ENCODE measurements at regions not wholly inside any gene's neighbourhood (a gene's known extent, or its start where the extent isn't known, plus 50 kb on each side); places are given as distances from the start of the nearest gene placed in this dataset.

DNA sequence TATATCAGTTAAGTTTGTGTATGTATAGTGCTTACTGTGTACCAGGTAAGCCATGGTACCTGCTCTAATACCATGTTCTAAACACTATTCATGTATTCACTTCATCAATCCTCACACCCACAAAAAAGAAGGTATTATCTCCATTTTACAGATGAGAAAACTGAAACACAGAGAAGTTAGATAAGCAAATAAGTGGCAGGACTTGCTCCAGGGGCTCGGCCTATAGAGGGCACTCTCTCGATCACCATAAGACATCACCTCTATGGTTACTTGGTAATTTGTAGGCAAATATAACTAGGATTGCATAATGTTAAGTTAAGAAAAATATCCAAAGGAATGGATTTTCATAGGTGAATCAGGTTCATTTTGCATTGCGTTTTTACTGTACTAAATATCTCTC lies 118.1 kb upstream of the FN1 start:
- Histone ChIP-seq H3K36me3 (replicated peaks in 1 of 2; ENCODE audit: control insufficient read depth in 1 of 2, insufficient read depth in 2 of 2, low read length in 1 of 2) (no peaks in the 10 kb centered on the region), H3K27ac (ENCODE audit: low read depth in 2 of 2, low read length in 1 of 2) (peak overlapping the region in 1 of 2 experiments; percentile 80; a peak in 2 of 4 replicates), H4K20me1 (ENCODE audit: insufficient read depth) (no peaks in the 10 kb centered on the region), H3K9me2 (no peaks in the 10 kb centered on the region), H3K4me1 (ENCODE audit: control insufficient read depth in 1 of 2, insufficient read depth in 2 of 2, low read depth in 1 of 2, low read length in 1 of 2) (peaks cover 0 to 15% of the 10 kb centered on the region in 2 experiments; a peak in 3 of 4 replicates), H2AFZ (ENCODE audit: low read depth) (no peak overlapping the region), H3K4me2 (0 out of 2 replicates have a peak overlapping the region, but pooled peaks have one; percentile 18), H3K9me3 (no peaks in the 10 kb centered on the region), H3F3A (replicated peaks; ENCODE audit: insufficient read depth) (peaks cover 16% of the 10 kb centered on the region), H3K79me2 (ENCODE audit: insufficient read depth) (no peaks in the 10 kb centered on the region), H3K27me3 (ENCODE audit: insufficient read depth) (no peaks in the 10 kb centered on the region), H3K4me3 (ENCODE audit: low read depth in 2 of 2, low read length in 1 of 2) (no peak overlapping the region), H3K9ac (no peak overlapping the region)
- no peak for TF ChIP-seq RFX5 (IDR thresholded peaks at IDR 0.05; ENCODE audit: low read length)
- TF ChIP-seq, protein P1, sequence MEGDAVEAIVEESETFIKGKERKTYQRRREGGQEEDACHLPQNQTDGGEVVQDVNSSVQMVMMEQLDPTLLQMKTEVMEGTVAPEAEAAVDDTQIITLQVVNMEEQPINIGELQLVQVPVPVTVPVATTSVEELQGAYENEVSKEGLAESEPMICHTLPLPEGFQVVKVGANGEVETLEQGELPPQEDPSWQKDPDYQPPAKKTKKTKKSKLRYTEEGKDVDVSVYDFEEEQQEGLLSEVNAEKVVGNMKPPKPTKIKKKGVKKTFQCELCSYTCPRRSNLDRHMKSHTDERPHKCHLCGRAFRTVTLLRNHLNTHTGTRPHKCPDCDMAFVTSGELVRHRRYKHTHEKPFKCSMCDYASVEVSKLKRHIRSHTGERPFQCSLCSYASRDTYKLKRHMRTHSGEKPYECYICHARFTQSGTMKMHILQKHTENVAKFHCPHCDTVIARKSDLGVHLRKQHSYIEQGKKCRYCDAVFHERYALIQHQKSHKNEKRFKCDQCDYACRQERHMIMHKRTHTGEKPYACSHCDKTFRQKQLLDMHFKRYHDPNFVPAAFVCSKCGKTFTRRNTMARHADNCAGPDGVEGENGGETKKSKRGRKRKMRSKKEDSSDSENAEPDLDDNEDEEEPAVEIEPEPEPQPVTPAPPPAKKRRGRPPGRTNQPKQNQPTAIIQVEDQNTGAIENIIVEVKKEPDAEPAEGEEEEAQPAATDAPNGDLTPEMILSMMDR (IDR thresholded peaks at IDR 0.05) = peak; percentile 40
- WGBS (ENCODE audit: low lambda C conversion rate) = 93% methylated on average over 3 of the region's 3 CpGs
- POLR2A ChIA-PET = no interaction called here
- CTCF ChIA-PET = interaction anchor here (0.8 kb wide), 1 partner anchor 366 kb away, joined by 3 read pairs; no protein-coding TSS in a partner anchor
- no peak for DNase-seq

GRCh38 chr2:215552144-215552580 lies 116.3 kb upstream of the FN1 start:
- WGBS (ENCODE audit: low lambda C conversion rate) = 89% methylated on average over 4 of the region's 4 CpGs
- POLR2A ChIA-PET = no interaction called here
- Histone ChIP-seq H3K9ac (no peak overlapping the region), H3K79me2 (ENCODE audit: insufficient read depth) (no peaks in the 10 kb centered on the region), H3K27ac (ENCODE audit: low read depth in 2 of 2, low read length in 1 of 2) (no peak overlapping the region), H3K36me3 (replicated peaks in 1 of 2; ENCODE audit: control insufficient read depth in 1 of 2, insufficient read depth in 2 of 2, low read length in 1 of 2) (no peaks in the 10 kb centered on the region), H3F3A (replicated peaks; ENCODE audit: insufficient read depth) (peaks cover 16% of the 10 kb centered on the region), H3K4me3 (ENCODE audit: low read depth in 2 of 2, low read length in 1 of 2) (no peak overlapping the region), H3K9me3 (no peaks in the 10 kb centered on the region), H4K20me1 (ENCODE audit: insufficient read depth) (no peaks in the 10 kb centered on the region), H3K9me2 (no peaks in the 10 kb centered on the region), H2AFZ (ENCODE audit: low read depth) (no peak overlapping the region), H3K27me3 (ENCODE audit: insufficient read depth) (no peaks in the 10 kb centered on the region), H3K4me2 (no peak overlapping the region), H3K4me1 (ENCODE audit: control insufficient read depth in 1 of 2, insufficient read depth in 2 of 2, low read depth in 1 of 2, low read length in 1 of 2) (peaks cover 0 to 20% of the 10 kb centered on the region in 2 experiments; a peak in 3 of 4 replicates)
- CTCF ChIA-PET = no interaction called here
- DNase-seq = no peak
- no peak for TF ChIP-seq SIN3A (IDR thresholded peaks at IDR 0.05; ENCODE audit: borderline replicate concordance, low read depth, low read length)
- TF ChIP-seq NRF1 (IDR thresholded peaks at IDR 0.05; ENCODE audit: low read depth, low read length) = no peak
- TF ChIP-seq GABPA (IDR thresholded peaks at IDR 0.05; ENCODE audit: low read depth) = no peak
- TF ChIP-seq YY1 (IDR thresholded peaks at IDR 0.05; ENCODE audit: low read depth) = no peak

DNA sequence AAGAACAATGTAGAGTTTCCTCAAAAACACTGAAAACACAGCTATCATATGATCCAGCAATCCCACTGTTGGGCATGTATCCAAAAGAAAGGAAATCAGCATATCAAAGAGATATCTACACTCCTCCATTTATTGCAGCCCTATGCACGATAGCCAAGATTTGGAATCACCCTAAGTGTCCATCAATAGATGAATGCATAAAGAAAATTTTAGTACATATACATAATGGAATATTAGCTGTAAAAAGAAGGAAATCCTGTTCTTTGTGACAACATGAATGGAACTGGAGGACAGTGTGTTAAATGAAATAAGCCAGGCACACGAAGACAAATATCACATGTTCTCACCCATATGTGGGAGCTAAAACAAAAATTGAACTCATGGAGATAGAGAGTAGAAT lies 114.5 kb upstream of the FN1 start:
- no peak overlapping the region for H3K4me2 ChIP-seq
- H3K9me2 ChIP-seq = no peaks in the 10 kb centered on the region
- peaks cover 0 to 19% of the 10 kb centered on the region in 2 experiments; a peak in 3 of 4 replicates for H3K4me1 ChIP-seq (ENCODE audit: control insufficient read depth in 1 of 2, insufficient read depth in 2 of 2, low read depth in 1 of 2, low read length in 1 of 2)
- no peaks in the 10 kb centered on the region for H3K9me3 ChIP-seq
- H3K27ac ChIP-seq (ENCODE audit: low read depth in 2 of 2, low read length in 1 of 2) = no peak overlapping the region
- H3K4me3 ChIP-seq (ENCODE audit: low read depth in 2 of 2, low read length in 1 of 2) = no peak overlapping the region
- TF ChIP-seq TEAD4 (IDR thresholded peaks at IDR 0.05; ENCODE audit: borderline replicate concordance, insufficient read depth) (no peak), REST (IDR thresholded peaks at IDR 0.05; ENCODE audit: low read depth, low read length) (no peak), CHD2 (IDR thresholded peaks at IDR 0.05; ENCODE audit: low read length, partially characterized antibody) (no peak), SIN3A (IDR thresholded peaks at IDR 0.05; ENCODE audit: borderline replicate concordance, low read depth, low read length) (no peak), EP300 (IDR thresholded peaks at IDR 0.05; ENCODE audit: borderline replicate concordance in 1 of 2, low read depth in 1 of 2, low read length in 1 of 2) (no peak), MXI1 (IDR thresholded peaks at IDR 0.05; ENCODE audit: low read depth, low read length) (no peak), SMC3 (IDR thresholded peaks at IDR 0.05; ENCODE audit: low read depth, low read length) (no peak)
- TF ChIP-seq, protein P2, sequence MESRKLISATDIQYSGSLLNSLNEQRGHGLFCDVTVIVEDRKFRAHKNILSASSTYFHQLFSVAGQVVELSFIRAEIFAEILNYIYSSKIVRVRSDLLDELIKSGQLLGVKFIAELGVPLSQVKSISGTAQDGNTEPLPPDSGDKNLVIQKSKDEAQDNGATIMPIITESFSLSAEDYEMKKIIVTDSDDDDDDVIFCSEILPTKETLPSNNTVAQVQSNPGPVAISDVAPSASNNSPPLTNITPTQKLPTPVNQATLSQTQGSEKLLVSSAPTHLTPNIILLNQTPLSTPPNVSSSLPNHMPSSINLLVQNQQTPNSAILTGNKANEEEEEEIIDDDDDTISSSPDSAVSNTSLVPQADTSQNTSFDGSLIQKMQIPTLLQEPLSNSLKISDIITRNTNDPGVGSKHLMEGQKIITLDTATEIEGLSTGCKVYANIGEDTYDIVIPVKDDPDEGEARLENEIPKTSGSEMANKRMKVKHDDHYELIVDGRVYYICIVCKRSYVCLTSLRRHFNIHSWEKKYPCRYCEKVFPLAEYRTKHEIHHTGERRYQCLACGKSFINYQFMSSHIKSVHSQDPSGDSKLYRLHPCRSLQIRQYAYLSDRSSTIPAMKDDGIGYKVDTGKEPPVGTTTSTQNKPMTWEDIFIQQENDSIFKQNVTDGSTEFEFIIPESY (IDR thresholded peaks at IDR 0.05; ENCODE audit: borderline replicate concordance, low read depth) = no peak
- no peaks in the 10 kb centered on the region for H4K20me1 ChIP-seq (ENCODE audit: insufficient read depth)
- no peaks in the 10 kb centered on the region for H3K27me3 ChIP-seq (ENCODE audit: insufficient read depth)
- H3K36me3 ChIP-seq (replicated peaks in 1 of 2; ENCODE audit: control insufficient read depth in 1 of 2, insufficient read depth in 2 of 2, low read length in 1 of 2) = no peaks in the 10 kb centered on the region
- ChIA-PET CTCF (no interaction called here), POLR2A (no interaction called here)
- H3K9ac ChIP-seq = no peak overlapping the region
- no peak overlapping the region for H2AFZ ChIP-seq (ENCODE audit: low read depth)
- DNase-seq = no peak
- H3F3A ChIP-seq (replicated peaks; ENCODE audit: insufficient read depth) = peaks cover 12% of the 10 kb centered on the region
- 63% methylated on average over 2 of the region's 2 CpGs for WGBS (ENCODE audit: low lambda C conversion rate)
- no peaks in the 10 kb centered on the region for H3K79me2 ChIP-seq (ENCODE audit: insufficient read depth)

All from SK-N-SH (cell line).